Liver (tissue), 8 donors: ENCODE measurements at regions not wholly inside any gene's neighbourhood (a gene's known extent, or its start where the extent isn't known, plus 50 kb on each side); places are given as distances from the start of the nearest gene placed in this dataset.

Source experiments
- DNase-seq: peaks from one replicate; pipeline ENCODE4 v3.0.0-alpha.2; 2017; ENCODE audit warnings: low spot score
- H3K27ac ChIP-seq, 2 donors: one replicate each; pipeline ENCODE4 v1.7.0; 2013; ENCODE audit warnings: inconsistent platforms in 2 of 2, low read length in 2 of 2, control low read depth in 1 of 2, low read depth in 1 of 2, mild to moderate bottlenecking in 1 of 2
- H3K27me3 ChIP-seq, 4 donors: one replicate each; pipeline versions ENCODE4 v1.6.1 to v1.7.0; 2013; ENCODE audit warnings: low read length in 3 of 4, inconsistent platforms in 1 of 4, mild to moderate bottlenecking in 1 of 4, moderate library complexity in 1 of 4; ENCODE audit not compliant: control insufficient read depth in 4 of 4, insufficient read depth in 4 of 4
- H3K36me3 ChIP-seq, 4 donors: one replicate each; pipeline versions ENCODE4 v1.6.1 to v1.7.0; 2013; ENCODE audit warnings: low read length in 3 of 4, mild to moderate bottlenecking in 3 of 4, low read depth in 1 of 4, moderate library complexity in 1 of 4; ENCODE audit not compliant: control insufficient read depth in 4 of 4, insufficient read depth in 3 of 4
- H3K4me1 ChIP-seq, 4 donors: one replicate each; pipeline versions ENCODE4 v1.6.1 to v1.7.0; 2013; ENCODE audit warnings: low read length in 3 of 4, mild to moderate bottlenecking in 3 of 4, moderate library complexity in 1 of 4; ENCODE audit not compliant: control insufficient read depth in 4 of 4, insufficient read depth in 4 of 4
- H3K4me3 ChIP-seq, 3 donors: one replicate each; pipeline versions ENCODE4 v1.6.1 to v1.7.0; 2013; ENCODE audit warnings: low read length in 3 of 3, control low read depth in 1 of 3, low read depth in 1 of 3, mild to moderate bottlenecking in 1 of 3
- H3K9ac ChIP-seq, 2 donors: one replicate each; pipeline ENCODE4 v1.7.0; 2013; ENCODE audit warnings: low read length in 2 of 2, mild to moderate bottlenecking in 2 of 2, moderate library complexity in 2 of 2, control low read depth in 1 of 2, low read depth in 1 of 2
- H3K9me3 ChIP-seq, 4 donors: one replicate each; pipeline versions ENCODE4 v1.6.1 to v1.7.0; 2013; ENCODE audit warnings: low read length in 3 of 4; ENCODE audit not compliant: control insufficient read depth in 4 of 4
- ATF3 ChIP-seq: IDR thresholded peaks from 2 replicates; pipeline ENCODE4 v1.6.1; 2016; ENCODE audit warnings: antibody characterized with exemption
- EGR1 ChIP-seq, 2 donors: IDR thresholded peaks; 2 replicates each; pipeline ENCODE4 v1.6.1; 2016 to 2018; ENCODE audit warnings: antibody characterized with exemption in 2 of 2, low read depth in 2 of 2
- FOXA1 ChIP-seq: IDR thresholded peaks from 2 replicates; pipeline ENCODE4 v1.6.1; 2016; ENCODE audit warnings: antibody characterized with exemption
- FOXA2 ChIP-seq: IDR thresholded peaks from 2 replicates; pipeline ENCODE4 v1.6.1; 2016; ENCODE audit warnings: antibody characterized with exemption
- GABPA ChIP-seq, 2 donors: IDR thresholded peaks in 1 of 2; conservative IDR thresholded peaks in 1 of 2; 2 replicates each; pipeline ENCODE4 v1.6.1; 2016; ENCODE audit warnings: antibody characterized with exemption in 2 of 2, mild to moderate bottlenecking in 1 of 2, moderate library complexity in 1 of 2
- HNF4A ChIP-seq, 2 donors: conservative IDR thresholded peaks; 2 replicates each; pipeline ENCODE4 v1.6.1; 2016; ENCODE audit warnings: antibody characterized with exemption in 2 of 2, mild to moderate bottlenecking in 2 of 2
- HNF4G ChIP-seq: IDR thresholded peaks from 2 replicates; pipeline ENCODE4 v1.6.1; 2016; ENCODE audit warnings: antibody characterized with exemption
- JUND ChIP-seq, 2 donors: IDR thresholded peaks; 2 replicates each; pipeline ENCODE4 v1.6.1; 2016; ENCODE audit warnings: antibody characterized with exemption in 2 of 2
- MAX ChIP-seq: IDR thresholded peaks from 2 replicates; pipeline ENCODE4 v1.6.1; 2016; ENCODE audit warnings: antibody characterized with exemption
- NR2F2 ChIP-seq: IDR thresholded peaks from 2 replicates; pipeline ENCODE4 v1.6.1; 2016; ENCODE audit warnings: antibody characterized with exemption
- RAD21 ChIP-seq, 2 donors: IDR thresholded peaks; 2 replicates each; pipeline ENCODE4 v1.6.1; 2016; ENCODE audit warnings: antibody characterized with exemption in 2 of 2, mild to moderate bottlenecking in 2 of 2
- REST ChIP-seq: IDR thresholded peaks from 2 replicates; pipeline ENCODE4 v1.6.1; 2016; ENCODE audit warnings: antibody characterized with exemption, mild to moderate bottlenecking
- RXRA ChIP-seq, 2 donors: IDR thresholded peaks; 2 replicates each; pipeline ENCODE4 v1.6.1; 2017 to 2018; ENCODE audit warnings: antibody characterized with exemption in 2 of 2, mild to moderate bottlenecking in 1 of 2
- SP1 ChIP-seq: IDR thresholded peaks from 2 replicates; pipeline ENCODE4 v1.6.1; 2018; ENCODE audit warnings: antibody characterized with exemption, mild to moderate bottlenecking
- YY1 ChIP-seq: IDR thresholded peaks from 2 replicates; pipeline ENCODE4 v1.6.1; 2016; ENCODE audit warnings: antibody characterized with exemption, mild to moderate bottlenecking
- WGBS: extraction: QIAGEN DNeasy Blood & Tissue Kit; methylation state at CpG from one replicate; pipeline ENCODE4 v1.1.7; 2013; 5-methylcytosine and 5-hydroxymethylcytosine counted together
- TF ChIP-seq, protein P1 (sequence below): IDR thresholded peaks from 2 replicates; pipeline ENCODE4 v1.6.1; 2016; ENCODE audit warnings: antibody characterized with exemption
- TF ChIP-seq, protein P2 (sequence below): fragments of 150-350 bp; IDR thresholded peaks from 2 replicates; pipeline ENCODE4 v1.5.1; 2017; ENCODE audit warnings: improper control_type of control experiment, low read depth, low read length; ENCODE audit not compliant: missing input control
- donor health status: healthy.
- donor health status: healthy.
- donor health status: healthy.
- donor health status: healthy.
- donor health status: healthy.

DNA sequence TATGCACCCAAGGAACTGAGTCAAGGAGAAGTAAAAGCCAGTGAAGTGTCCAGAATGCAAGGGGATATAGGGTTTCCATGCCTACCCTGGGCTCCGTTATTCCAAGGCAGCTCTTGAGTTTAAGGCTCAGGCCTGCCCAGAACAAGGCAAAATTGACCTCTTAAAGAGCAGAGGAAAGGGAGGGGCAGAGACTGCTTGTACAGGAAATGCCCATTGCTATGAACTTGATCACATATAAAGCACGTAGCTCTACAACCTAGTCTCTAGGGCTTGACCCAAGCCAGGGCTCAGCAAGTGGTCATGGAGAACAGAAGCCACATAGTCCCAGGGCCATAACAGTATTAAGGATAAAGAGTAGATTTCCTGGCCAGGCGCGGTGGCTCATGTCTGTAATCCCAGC is 58.2 kb upstream of the MSN start:
- no peak overlapping the region for H3K4me3 ChIP-seq
- H3K36me3 ChIP-seq: no peaks in the 10 kb centered on the region
- no peaks in the 10 kb centered on the region for H3K9me3 ChIP-seq
- 79% methylated on average over 4 of the region's 4 CpGs for WGBS
- no peaks in the 10 kb centered on the region for H3K27me3 ChIP-seq
- DNase-seq: no peak
- TF ChIP-seq FOXA1 (no peak), ATF3 (no peak), HNF4A (conservative IDR thresholded peaks at IDR 0.05) (no peak), NR2F2 (no peak), SP1 (no peak), EGR1 (IDR thresholded peaks at IDR 0.05; ENCODE audit: low read depth in 2 of 2) (no peak), HNF4G (no peak), GABPA (IDR thresholded peaks at IDR 0.05 in 1 of 2, conservative IDR thresholded peaks at IDR 0.05 in 1 of 2) (no peak), YY1 (no peak)
- TF ChIP-seq, protein P1, sequence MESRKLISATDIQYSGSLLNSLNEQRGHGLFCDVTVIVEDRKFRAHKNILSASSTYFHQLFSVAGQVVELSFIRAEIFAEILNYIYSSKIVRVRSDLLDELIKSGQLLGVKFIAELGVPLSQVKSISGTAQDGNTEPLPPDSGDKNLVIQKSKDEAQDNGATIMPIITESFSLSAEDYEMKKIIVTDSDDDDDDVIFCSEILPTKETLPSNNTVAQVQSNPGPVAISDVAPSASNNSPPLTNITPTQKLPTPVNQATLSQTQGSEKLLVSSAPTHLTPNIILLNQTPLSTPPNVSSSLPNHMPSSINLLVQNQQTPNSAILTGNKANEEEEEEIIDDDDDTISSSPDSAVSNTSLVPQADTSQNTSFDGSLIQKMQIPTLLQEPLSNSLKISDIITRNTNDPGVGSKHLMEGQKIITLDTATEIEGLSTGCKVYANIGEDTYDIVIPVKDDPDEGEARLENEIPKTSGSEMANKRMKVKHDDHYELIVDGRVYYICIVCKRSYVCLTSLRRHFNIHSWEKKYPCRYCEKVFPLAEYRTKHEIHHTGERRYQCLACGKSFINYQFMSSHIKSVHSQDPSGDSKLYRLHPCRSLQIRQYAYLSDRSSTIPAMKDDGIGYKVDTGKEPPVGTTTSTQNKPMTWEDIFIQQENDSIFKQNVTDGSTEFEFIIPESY: no peak
- no peak overlapping the region for H3K9ac ChIP-seq
- H3K27ac ChIP-seq: no peak overlapping the region
- no peaks in the 10 kb centered on the region for H3K4me1 ChIP-seq

GRCh38 chrX:65608026-65608425 is 59.4 kb upstream of the MSN start:
- Histone ChIP-seq H3K27ac (no peak overlapping the region), H3K9ac (no peak overlapping the region), H3K4me3 (no peak overlapping the region), H3K36me3 (no peaks in the 10 kb centered on the region), H3K9me3 (no peaks in the 10 kb centered on the region), H3K4me1 (no peaks in the 10 kb centered on the region), H3K27me3 (no peaks in the 10 kb centered on the region)
- TF ChIP-seq REST: no peak
- TF ChIP-seq, protein P1: no peak
- TF ChIP-seq, protein P2, sequence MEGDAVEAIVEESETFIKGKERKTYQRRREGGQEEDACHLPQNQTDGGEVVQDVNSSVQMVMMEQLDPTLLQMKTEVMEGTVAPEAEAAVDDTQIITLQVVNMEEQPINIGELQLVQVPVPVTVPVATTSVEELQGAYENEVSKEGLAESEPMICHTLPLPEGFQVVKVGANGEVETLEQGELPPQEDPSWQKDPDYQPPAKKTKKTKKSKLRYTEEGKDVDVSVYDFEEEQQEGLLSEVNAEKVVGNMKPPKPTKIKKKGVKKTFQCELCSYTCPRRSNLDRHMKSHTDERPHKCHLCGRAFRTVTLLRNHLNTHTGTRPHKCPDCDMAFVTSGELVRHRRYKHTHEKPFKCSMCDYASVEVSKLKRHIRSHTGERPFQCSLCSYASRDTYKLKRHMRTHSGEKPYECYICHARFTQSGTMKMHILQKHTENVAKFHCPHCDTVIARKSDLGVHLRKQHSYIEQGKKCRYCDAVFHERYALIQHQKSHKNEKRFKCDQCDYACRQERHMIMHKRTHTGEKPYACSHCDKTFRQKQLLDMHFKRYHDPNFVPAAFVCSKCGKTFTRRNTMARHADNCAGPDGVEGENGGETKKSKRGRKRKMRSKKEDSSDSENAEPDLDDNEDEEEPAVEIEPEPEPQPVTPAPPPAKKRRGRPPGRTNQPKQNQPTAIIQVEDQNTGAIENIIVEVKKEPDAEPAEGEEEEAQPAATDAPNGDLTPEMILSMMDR: no peak
- no peak for TF ChIP-seq HNF4A (conservative IDR thresholded peaks at IDR 0.05)
- TF ChIP-seq FOXA1: no peak
- no peak for TF ChIP-seq GABPA (IDR thresholded peaks at IDR 0.05 in 1 of 2, conservative IDR thresholded peaks at IDR 0.05 in 1 of 2)
- no peak for TF ChIP-seq SP1
- no peak for TF ChIP-seq YY1
- no peak for TF ChIP-seq RXRA (IDR thresholded peaks at IDR 0.05)
- no peak for TF ChIP-seq RAD21 (IDR thresholded peaks at IDR 0.05)
- no peak for TF ChIP-seq JUND (IDR thresholded peaks at IDR 0.05)
- TF ChIP-seq FOXA2: no peak
- no peak for TF ChIP-seq ATF3
- no peak for TF ChIP-seq MAX
- no peak for TF ChIP-seq NR2F2
- no peak for TF ChIP-seq EGR1 (IDR thresholded peaks at IDR 0.05; ENCODE audit: low read depth in 2 of 2)
- DNase-seq: no peak
- 73% methylated on average over 3 of the region's 3 CpGs for WGBS
